Sigmoid colon (tissue), 4 donors: ENCODE measurements at regions not wholly inside any gene's neighbourhood (a gene's known extent, or its start where the extent isn't known, plus 50 kb on each side); places are given as distances from the start of the nearest gene placed in this dataset.

Experiments used
- CTCF ChIP-seq, 4 experiments: fragments of 450-650 bp in 3 of 4; fragments of 200-600 bp in 1 of 4; IDR thresholded peaks; one replicate each; pipeline ENCODE4 v1.5.1; 2016 to 2019; ENCODE audit warnings: antibody characterized with exemption in 4 of 4, mild to moderate bottlenecking in 3 of 4, moderate library complexity in 2 of 4
- EP300 ChIP-seq, 4 donors: sonication (generic); formaldehyde crosslinking; IDR thresholded peaks; one replicate each; pipeline ENCODE4 v1.6.1; 2017; ENCODE audit warnings: antibody characterized with exemption in 4 of 4
- POLR2A ChIP-seq, 2 donors: fragments of 450-650 bp; IDR thresholded peaks; one replicate each; pipeline ENCODE4 v1.6.1; 2016; ENCODE audit warnings: antibody characterized with exemption in 2 of 2, mild to moderate bottlenecking in 2 of 2, moderate library complexity in 2 of 2
- POLR2AphosphoS5 ChIP-seq, 4 donors: sonication (generic); formaldehyde crosslinking; IDR thresholded peaks; one replicate each; pipeline ENCODE4 v1.6.1; 2017; ENCODE audit warnings: antibody characterized with exemption in 4 of 4

DNA sequence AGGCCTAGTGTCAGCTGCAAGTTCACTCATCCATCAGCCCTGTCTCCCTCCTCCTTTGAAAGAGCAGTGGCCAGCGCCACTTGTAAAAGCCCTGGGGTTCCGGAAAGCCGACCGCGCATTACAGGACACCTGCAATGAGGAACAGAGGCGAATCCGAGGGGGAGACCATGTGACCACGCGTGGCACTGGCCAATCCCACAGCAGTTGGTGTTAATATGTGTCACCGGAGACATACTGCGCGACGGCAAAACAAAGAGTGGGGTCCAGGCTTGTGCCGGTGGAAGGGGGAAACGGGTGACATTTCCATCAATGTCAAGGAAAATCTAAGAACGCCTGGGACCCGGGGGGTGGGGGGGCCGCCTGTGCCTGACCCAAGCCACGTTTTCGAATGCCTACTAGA lies 480.8 kb downstream of the SPATA31A7 start:
- TF ChIP-seq POLR2A (IDR thresholded peaks at IDR 0.05) (no peak), CTCF (IDR thresholded peaks at IDR 0.05) (no peak), POLR2AphosphoS5 (IDR thresholded peaks at IDR 0.05) (no peak), EP300 (IDR thresholded peaks at IDR 0.05) (no peak)
